SK-N-SH (cell line): ENCODE measurements at regions not wholly inside any gene's neighbourhood (a gene's known extent, or its start where the extent isn't known, plus 50 kb on each side); places are given as distances from the start of the nearest gene placed in this dataset.

ENCODE experiments used
- CTCF ChIA-PET: fragments of 300-600, 350-600 bp; formaldehyde crosslinking; extraction: SDS; loops from one replicate; lab custom pipeline; 2021; lab: Yijun Ruan, JAX
- POLR2A ChIA-PET: fragments of 350-600 bp; sonication (Branson Sonifier 250); formaldehyde crosslinking; extraction: SDS; loops from one replicate; lab custom pipeline; 2020; ENCODE audit warnings: antibody characterized with exemption, inconsistent platforms; lab: Yijun Ruan, JAX
- DNase-seq: peaks from one replicate; pipeline ENCODE4 v3.0.0; 2012
- H2AFZ ChIP-seq: fragments of 200-600 bp; sonication (generic); 2 replicates; pipeline ENCODE4 v1.8.1; 2016; ENCODE audit warnings: antibody characterized with exemption, mild to moderate bottlenecking, low read depth
- H3F3A ChIP-seq: fragments of 200-600 bp; sonication (generic); replicated peaks from 2 replicates; pipeline ENCODE3; 2016; ENCODE audit warnings: antibody characterized with exemption, mild to moderate bottlenecking; ENCODE audit not compliant: insufficient read depth
- H3K27ac ChIP-seq, 2 experiments: fragments of 200-500 bp in 1 of 2; fragments of 200-600 bp in 1 of 2; sonication (Bioruptor generic) in 1 of 2; sonication (generic), shearing (Covaris generic) in 1 of 2; 2 replicates each; pipeline versions ENCODE4 v1.5.1 to v1.6.1; 2014 to 2016; ENCODE audit warnings: low read depth in 2 of 2, inconsistent platforms in 1 of 2, low read length in 1 of 2, mild to moderate bottlenecking in 1 of 2, mixed read lengths in 1 of 2
- H3K27me3 ChIP-seq: fragments of 200-600 bp; sonication (generic), shearing (Covaris generic); 2 replicates; pipeline ENCODE4 v1.6.1; 2016; ENCODE audit warnings: mixed run types; ENCODE audit not compliant: insufficient read depth
- H3K36me3 ChIP-seq, 2 experiments: fragments of 200-500 bp in 1 of 2; fragments of 200-600 bp in 1 of 2; sonication (Bioruptor generic) in 1 of 2; sonication (generic) in 1 of 2; replicated peaks in 1 of 2; 2 replicates each; pipeline versions ENCODE3 to v1.5.1; 2014 to 2016; ENCODE audit warnings: low read length in 1 of 2, mild to moderate bottlenecking in 1 of 2; ENCODE audit not compliant: insufficient read depth in 2 of 2, control insufficient read depth in 1 of 2
- H3K4me1 ChIP-seq, 2 experiments: fragments of 200-500 bp in 1 of 2; fragments of 200-600 bp in 1 of 2; sonication (Bioruptor generic) in 1 of 2; sonication (generic), shearing (Covaris generic) in 1 of 2; 2 replicates each; pipeline versions ENCODE4 v1.5.1 to v1.6.1; 2014 to 2016; ENCODE audit warnings: low read depth in 1 of 2, low read length in 1 of 2, mixed run types in 1 of 2; ENCODE audit not compliant: insufficient read depth in 2 of 2, control insufficient read depth in 1 of 2
- H3K4me2 ChIP-seq: fragments of 200-600 bp; sonication (generic), shearing (Covaris generic); 2 replicates; pipeline ENCODE4 v1.6.1; 2017; ENCODE audit warnings: mixed run types
- H3K4me3 ChIP-seq, 2 experiments: fragments of 200-500 bp in 1 of 2; fragments of 200-600 bp in 1 of 2; sonication (Bioruptor generic) in 1 of 2; sonication (generic), shearing (Covaris generic) in 1 of 2; 2 replicates each; pipeline versions ENCODE4 v1.5.1 to v1.8.1; 2014 to 2016; ENCODE audit warnings: low read depth in 2 of 2, inconsistent platforms in 1 of 2, low read length in 1 of 2, mild to moderate bottlenecking in 1 of 2, mixed read lengths in 1 of 2, moderate library complexity in 1 of 2
- H3K79me2 ChIP-seq: fragments of 200-600 bp; sonication (generic); 2 replicates; pipeline ENCODE4 v1.8.1; 2017; ENCODE audit warnings: mild to moderate bottlenecking; ENCODE audit not compliant: insufficient read depth
- H3K9ac ChIP-seq: fragments of 200-600 bp; sonication (generic); 2 replicates; pipeline ENCODE4 v1.6.1; 2017; ENCODE audit warnings: mixed run types
- H3K9me2 ChIP-seq: fragments of 200-600 bp; sonication (generic); 2 replicates; pipeline ENCODE4 v1.6.1; 2017; ENCODE audit warnings: mixed run types
- H3K9me3 ChIP-seq: fragments of 200-600 bp; sonication (generic); 2 replicates; pipeline ENCODE4 v1.6.1; 2017; ENCODE audit warnings: mixed run types, mild to moderate bottlenecking, moderate library complexity
- H4K20me1 ChIP-seq: fragments of 200-600 bp; sonication (generic); 2 replicates; pipeline ENCODE4 v1.6.1; 2017; ENCODE audit warnings: mild to moderate bottlenecking, mixed run types; ENCODE audit not compliant: insufficient read depth
- CHD2 ChIP-seq: fragments of 150-350 bp; IDR thresholded peaks from 2 replicates; pipeline ENCODE4 v1.6.1; 2018; ENCODE audit warnings: low read length; ENCODE audit not compliant: partially characterized antibody
- EZH2phosphoT487 ChIP-seq: fragments of 200-600 bp; sonication (generic); IDR thresholded peaks from 2 replicates; pipeline ENCODE4 v1.6.1; 2017; ENCODE audit warnings: low read depth, mixed run types, mild to moderate bottlenecking, antibody characterized with exemption, moderate library complexity, borderline replicate concordance
- IRF3 ChIP-seq: fragments of 150-350 bp; IDR thresholded peaks from 2 replicates; pipeline ENCODE4 v1.6.1; 2016; ENCODE audit warnings: mild to moderate bottlenecking, low read depth, low read length
- MAX ChIP-seq: IDR thresholded peaks from 2 replicates; pipeline ENCODE4 v1.4.0; 2012; ENCODE audit warnings: low read depth
- MEF2A ChIP-seq: IDR thresholded peaks from 2 replicates; pipeline ENCODE4 v1.4.0; 2012; ENCODE audit warnings: low read depth, borderline replicate concordance
- NFIC ChIP-seq: IDR thresholded peaks from 2 replicates; pipeline ENCODE4 v1.4.0; 2012; ENCODE audit warnings: borderline replicate concordance
- NRF1 ChIP-seq: IDR thresholded peaks from 2 replicates; pipeline ENCODE4 v1.6.1; 2012; ENCODE audit warnings: low read depth, mild to moderate bottlenecking, low read length
- PBX3 ChIP-seq: IDR thresholded peaks from 2 replicates; pipeline ENCODE4; 2012
- REST ChIP-seq: IDR thresholded peaks from 2 replicates; pipeline ENCODE4 v1.6.1; 2012; ENCODE audit warnings: mild to moderate bottlenecking, low read depth, low read length, moderate library complexity
- TAF1 ChIP-seq: IDR thresholded peaks from 2 replicates; pipeline ENCODE4 v1.6.1; 2012; ENCODE audit warnings: low read depth, mild to moderate bottlenecking, low read length, moderate library complexity, borderline replicate concordance
- ZBTB33 ChIP-seq: IDR thresholded peaks from 2 replicates; pipeline ENCODE4 v1.4.0; 2012; ENCODE audit warnings: low read depth, borderline replicate concordance
- WGBS: methylation state at CpG from one replicate; pipeline ENCODE4 v1.1.6; 2017; ENCODE audit warnings: low lambda C conversion rate; 5-methylcytosine and 5-hydroxymethylcytosine counted together

- CTCF ChIA-PET, result no interaction called here
- Histone ChIP-seq H3K36me3 (no peaks in the 10 kb centered on the region), H3K9me3 (no peaks in the 10 kb centered on the region), H3K79me2 (no peaks in the 10 kb centered on the region), H3K9me2 (no peaks in the 10 kb centered on the region), H3F3A (no peaks in the 10 kb centered on the region)
- no peak for TF ChIP-seq IRF3
- TF ChIP-seq NRF1, result no peak
- no peak for TF ChIP-seq CHD2
- TF ChIP-seq MAX, result no peak
- TF ChIP-seq REST, result no peak
- TF ChIP-seq PBX3, result no peak
- no peak for TF ChIP-seq TAF1
- TF ChIP-seq MEF2A, result no peak
- no peak for TF ChIP-seq NFIC
- TF ChIP-seq EZH2phosphoT487, result no peak
- no peak for TF ChIP-seq ZBTB33
- TF ChIP-seq, all 33 proteins: peak for 0
- H3K27ac ChIP-seq, result no peak overlapping the region
- H2AFZ ChIP-seq, result no peak overlapping the region
- H3K4me1 ChIP-seq, result no peaks in the 10 kb centered on the region
- H4K20me1 ChIP-seq, result no peaks in the 10 kb centered on the region
- no peak overlapping the region for H3K4me2 ChIP-seq
- 0% methylated on average over 5 of the region's 5 CpGs for WGBS
- POLR2A ChIA-PET, result no interaction called here
- no peaks in the 10 kb centered on the region for H3K27me3 ChIP-seq
- DNase-seq, result no peak
- no peak overlapping the region for H3K4me3 ChIP-seq
- H3K9ac ChIP-seq, result no peak overlapping the region
Observed at GRCh38 chr5:45189481-45189880, 380.7 kb downstream of the MRPS30 start.
